ENCODE measurements at regions not wholly inside any gene's neighbourhood (a gene's known extent, or its start where the extent isn't known, plus 50 kb on each side); places are given as distances from the start of the nearest gene placed in this dataset.
"Not testable (repeated sequence)": the region's sequence is repeated elsewhere in the genome, so short reads cannot be mapped to it uniquely, and the experiment has no call there.

- not testable (repeated sequence) for DNase-seq
Measured at GRCh38 chr9:40097992-40098391, 742.5 kb downstream of the SPATA31A1 start.

DNA sequence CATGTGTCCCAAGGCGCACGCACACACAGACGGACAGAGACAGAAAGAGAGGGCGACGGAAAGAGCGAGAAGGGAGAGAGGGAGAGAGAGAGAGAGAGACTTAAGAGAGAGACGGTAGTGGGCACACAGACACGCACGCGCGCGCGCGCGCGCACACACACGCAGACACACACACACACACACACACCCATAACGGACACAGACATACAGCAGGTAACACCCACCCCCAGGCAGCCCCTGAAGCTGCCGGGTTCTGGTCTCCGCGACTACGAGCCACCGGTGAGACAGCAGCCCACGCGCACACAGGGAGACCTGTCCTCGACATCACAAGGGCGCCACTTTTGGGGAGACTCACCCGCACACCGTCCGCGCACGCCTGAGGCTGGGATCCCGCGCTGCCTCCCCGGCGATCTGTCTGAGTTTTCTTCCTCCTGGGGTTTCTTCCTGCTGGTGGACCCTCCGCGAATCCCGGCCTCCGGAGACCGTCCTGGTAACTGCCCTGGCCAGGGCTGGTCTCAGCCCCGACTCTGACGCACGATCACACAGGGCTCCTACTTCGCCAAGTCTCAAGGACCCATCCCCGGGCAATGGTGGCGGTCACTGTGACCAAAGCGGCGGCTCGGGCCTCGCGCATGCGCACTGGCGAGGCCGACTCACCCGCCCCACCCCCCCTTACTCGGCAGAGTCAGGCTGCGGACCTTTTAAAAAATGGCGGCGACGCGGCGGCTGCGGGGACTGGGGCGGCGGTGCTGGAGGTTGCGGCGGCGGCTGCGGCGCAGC is 750.7 kb downstream of the SPATA31A1 start:
- DNase-seq, result peak; percentile 32

DNA sequence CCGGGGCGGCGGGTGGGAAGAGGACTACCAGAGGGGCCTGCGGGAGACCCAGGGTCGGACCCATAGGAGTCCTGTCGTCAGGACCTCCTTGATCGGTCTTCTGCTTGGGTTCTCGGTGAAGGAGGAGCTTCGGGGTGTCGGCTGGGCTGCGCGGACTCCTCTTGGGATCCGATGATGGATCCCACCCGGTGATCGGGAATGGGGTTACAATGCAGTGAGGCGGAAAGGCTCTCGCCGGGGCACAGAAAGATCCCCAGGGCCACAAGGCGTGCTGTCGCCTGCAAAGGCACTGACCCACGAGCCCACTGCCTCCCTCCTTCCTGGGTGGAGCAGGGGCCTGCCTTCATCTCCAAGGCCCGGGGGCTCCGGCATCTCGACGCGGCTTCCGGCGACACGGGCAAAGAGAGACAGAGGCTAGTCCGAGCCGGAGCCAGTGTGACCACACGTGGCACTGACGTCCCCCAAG is 751.3 kb downstream of the SPATA31A1 start:
- not testable (repeated sequence) for DNase-seq

GRCh38 chr9:40107251-40107650 is 751.8 kb downstream of the SPATA31A1 start:
- not testable (repeated sequence) for DNase-seq

DNA sequence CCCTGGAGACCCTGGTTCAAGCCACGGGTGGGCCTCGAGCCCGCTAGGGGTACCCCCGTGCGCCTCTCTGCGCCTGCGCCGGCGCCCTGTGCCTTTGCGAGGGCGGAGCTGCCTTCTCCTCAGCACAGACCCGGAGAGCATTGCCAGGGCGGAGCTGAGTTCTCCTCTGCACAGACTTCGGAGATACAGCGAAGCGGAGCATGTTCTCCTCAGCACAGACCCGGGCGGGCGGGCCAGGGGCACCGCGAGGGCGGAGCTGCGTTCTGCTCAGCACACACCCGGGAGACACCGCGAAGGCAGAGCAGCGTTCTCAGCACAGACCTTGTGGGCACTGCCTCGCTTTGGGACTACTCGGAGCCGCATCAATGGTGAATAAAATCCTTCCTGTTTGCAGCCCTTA is 753.0 kb downstream of the SPATA31A1 start:
- DNase-seq, result not testable (repeated sequence)

DNA sequence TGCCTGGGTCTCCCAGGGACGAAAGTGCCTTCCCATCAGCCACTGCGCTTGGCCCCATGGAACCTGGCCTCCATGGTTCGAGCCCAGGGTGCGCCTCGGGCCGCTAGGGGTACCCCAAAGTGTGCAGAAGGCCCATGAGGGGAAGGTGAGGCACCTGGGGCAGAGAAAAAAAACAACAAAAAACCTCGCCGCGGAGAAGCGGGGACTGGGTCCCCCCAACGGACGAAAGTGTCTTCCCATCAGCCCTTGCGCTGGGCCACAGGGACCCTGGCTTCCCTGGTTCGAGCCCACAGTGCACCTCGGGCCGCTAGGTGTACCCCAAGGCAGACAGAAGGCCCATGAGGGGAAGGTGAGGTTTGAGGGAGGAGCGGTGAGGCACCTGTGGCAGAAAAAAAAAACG is 755.3 kb downstream of the SPATA31A1 start:
- DNase-seq, result not testable (repeated sequence)

GRCh38 chr9:40111571-40111970 is 756.1 kb downstream of the SPATA31A1 start:
- DNase-seq, result not testable (repeated sequence)

DNA sequence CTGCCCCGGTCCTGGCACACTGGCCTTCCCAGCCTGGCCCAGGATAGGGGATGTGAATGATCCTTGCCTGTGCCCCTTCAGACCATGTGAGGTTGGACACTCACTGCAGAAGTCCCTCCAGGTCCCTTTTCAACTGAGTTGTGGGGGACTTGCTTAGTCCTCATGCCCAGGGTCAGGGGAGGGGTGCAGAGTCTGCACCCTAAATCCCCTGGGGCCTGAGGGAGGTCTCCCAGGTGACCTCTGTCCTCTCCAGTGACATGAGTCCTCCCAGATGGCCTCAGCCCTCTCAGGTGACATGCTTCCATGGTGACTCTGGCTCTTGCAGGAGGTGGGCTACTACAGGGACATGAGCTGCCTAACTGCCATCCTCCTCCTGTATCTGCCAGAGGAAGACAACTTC is 775.1 kb downstream of the SPATA31A1 start:
- not testable (repeated sequence) for DNase-seq

DNA sequence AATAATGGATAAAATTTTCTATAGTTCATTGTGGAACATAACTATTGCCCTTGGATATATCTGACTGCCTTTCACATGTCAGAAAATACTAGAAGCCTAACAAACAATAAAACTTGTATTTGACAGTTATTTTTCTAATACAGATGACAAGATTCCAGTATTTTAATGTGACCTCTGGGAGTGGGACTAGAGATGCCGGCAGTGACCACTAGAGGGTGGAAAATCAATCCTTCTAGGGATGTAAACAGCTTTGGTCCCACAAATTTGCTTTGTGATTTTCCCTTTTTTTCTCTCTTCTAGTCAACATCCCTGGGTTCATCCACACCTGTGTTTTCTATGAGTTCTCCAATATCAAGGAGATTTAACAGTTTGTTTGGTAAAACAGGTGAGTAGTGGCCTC is 813.7 kb downstream of the SPATA31A1 start:
- DNase-seq, result not testable (repeated sequence)

DNA sequence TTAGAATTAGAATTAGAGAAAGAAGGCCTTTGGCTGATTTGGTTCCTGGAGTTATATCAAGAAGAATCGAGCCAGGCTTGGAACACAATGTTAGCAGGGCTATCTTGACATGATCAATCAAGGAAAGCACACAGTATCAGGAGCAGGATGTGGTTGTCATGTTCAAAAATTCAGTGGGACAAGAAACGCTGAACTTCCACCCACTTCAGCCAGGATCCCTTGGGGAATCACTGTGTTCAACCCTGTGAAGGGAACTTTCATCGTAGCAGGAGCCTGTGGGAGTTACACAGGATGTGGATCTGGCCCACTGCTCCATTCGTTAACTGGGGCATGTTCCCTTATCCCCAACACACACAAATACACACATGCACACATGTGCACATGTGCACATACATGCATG is 817.8 kb downstream of the SPATA31A1 start:
- DNase-seq, result not testable (repeated sequence)

DNA sequence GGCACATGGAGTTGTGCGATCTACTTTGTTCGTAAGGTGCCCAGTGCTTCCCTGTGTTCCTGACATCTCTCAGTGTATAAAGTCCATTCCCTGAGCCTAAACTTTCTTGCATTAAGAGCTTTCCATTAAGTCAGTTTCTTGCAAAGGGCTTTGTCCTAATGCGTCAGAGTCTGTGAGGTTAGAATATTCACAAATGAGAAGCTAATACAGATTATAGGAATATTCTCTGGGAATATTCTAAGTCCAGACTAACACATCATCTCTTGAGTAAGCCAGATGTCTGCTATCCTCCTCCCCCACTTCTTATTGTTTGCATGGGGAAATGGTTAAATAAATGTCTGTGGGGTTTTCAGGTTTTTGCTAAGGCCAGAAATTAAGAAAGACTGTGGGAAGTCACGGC is 818.6 kb downstream of the SPATA31A1 start:
- not testable (repeated sequence) for DNase-seq

- not testable (repeated sequence) for DNase-seq
Measured at GRCh38 chr9:40177403-40177802, 821.9 kb downstream of the SPATA31A1 start.

GRCh38 chr9:40191403-40191802 is 835.9 kb downstream of the SPATA31A1 start:
- DNase-seq, result not testable (repeated sequence)

DNA sequence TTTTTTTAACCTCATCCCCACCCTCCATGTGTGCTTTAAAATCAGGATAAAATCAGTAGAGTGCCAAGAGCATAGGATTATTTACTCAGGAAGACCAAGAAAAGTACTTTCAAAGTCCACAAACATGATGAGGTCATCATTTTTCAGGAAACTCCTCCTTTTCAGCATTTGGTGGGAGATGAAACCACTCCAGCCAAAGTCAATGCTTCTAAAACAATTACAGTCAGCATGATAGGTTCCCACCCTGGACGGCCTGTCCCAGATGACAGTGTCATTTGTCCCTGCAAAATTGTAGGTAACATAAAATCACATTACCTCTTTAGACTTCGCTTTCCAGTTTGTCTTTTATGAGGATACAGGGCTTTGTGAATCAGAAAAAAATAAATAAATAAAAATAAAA is 836.7 kb downstream of the SPATA31A1 start:
- not testable (repeated sequence) for DNase-seq

DNA sequence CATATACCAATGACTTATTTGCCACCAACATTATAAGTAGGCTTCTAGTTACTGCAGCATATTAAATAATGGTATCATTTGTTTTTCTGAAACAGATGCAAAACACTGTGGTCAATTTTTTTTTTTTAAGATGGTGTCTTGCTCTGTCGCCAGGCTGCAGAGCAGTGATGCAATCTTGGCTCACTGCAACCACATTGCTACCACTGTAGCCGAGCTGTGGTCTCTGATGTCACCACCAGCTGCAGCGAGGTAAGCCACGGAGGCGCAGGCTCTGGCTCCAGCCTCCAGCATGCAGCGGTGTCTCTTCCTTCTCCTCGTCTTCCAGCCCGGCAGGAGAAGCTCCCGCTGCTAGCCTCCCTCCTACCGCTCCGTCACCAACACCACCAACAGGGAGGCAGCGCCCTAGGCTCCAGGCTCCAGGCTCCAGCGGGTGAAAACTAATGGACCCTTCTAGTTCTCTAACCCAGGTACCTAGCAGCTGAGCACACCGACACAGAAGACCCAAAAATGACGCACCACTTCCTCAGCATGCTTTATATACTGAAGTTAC is 840.8 kb downstream of the SPATA31A1 start:
- DNase-seq, result not testable (repeated sequence)

DNA sequence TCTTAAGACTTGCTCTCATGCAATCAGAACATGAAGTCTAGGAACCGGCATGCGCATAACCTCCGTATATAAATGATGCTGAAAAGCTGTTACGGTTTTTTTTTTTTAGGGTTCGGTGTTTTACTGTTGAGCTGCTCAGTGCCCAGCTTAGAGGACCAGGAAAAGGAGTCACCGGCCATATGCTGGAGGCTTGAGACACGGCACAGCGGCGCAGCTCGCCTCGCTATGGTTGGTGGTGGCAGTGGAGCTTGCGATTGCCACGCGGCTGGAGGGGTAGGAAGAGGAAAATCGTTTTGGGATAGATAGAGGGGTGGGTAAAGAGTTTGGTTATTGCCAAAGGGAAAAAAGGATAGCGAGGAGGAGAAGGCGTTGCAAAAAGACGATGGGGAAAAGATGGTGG is 841.3 kb downstream of the SPATA31A1 start:
- not testable (repeated sequence) for DNase-seq

GRCh38 chr9:40221596-40222233 is 866.2 kb downstream of the SPATA31A1 start:
- DNase-seq, result not testable (repeated sequence)

GRCh38 chr9:40222617-40223200 is 867.2 kb downstream of the SPATA31A1 start:
- not testable (repeated sequence) for DNase-seq

DNA sequence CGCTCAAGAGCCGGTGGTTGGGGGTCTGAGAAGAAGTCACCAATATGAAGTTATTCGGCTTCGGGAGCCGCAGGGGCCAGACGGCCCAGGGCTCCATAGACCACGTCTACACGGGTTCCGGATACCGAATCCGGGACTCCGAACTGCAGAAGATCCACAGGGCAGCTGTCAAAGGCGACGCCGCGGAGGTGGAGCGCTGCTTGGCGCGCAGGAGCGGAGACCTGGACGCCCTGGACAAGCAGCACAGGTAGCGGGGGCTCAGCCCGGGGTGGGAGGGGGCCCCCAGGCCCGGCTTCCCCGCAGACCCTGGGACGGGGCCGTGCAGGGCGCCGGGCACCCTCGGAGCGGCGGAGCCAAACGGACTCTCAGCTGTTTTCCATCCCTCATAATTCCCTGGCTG is 867.9 kb downstream of the SPATA31A1 start:
- peak; percentile 5 for DNase-seq

All from stimulated activated CD4-positive, alpha-beta T cell treated with anti-CD3 and anti-CD28 coated beads, Interleukin-4, amount 100 ng/mL, for 1 hour (primary cell).